IMR-90 (cell line): ENCODE measurements at regions not wholly inside any gene's neighbourhood (a gene's known extent, or its start where the extent isn't known, plus 50 kb on each side); places are given as distances from the start of the nearest gene placed in this dataset.

Source experiments
- ATAC-seq: fragments of 200-7000 bp; cut with Tn5 transposase; 2 replicates; pipeline ENCODE4 v1.9.1; 2020; ENCODE audit warnings: low read depth, mild to moderate bottlenecking, moderate library complexity
- BruUV-seq: library from RNA; stranded (reverse); fragments of 400-500 nt; replicated peaks from 2 replicates; lab custom pipeline; 2021; lab: Mats Ljungman, UMichigan
- CTCF ChIA-PET: fragments of 300-600 bp; formaldehyde crosslinking; extraction: SDS; loops from one replicate; lab custom pipeline; 2021; ENCODE audit warnings: antibody characterized with exemption; lab: Yijun Ruan, JAX
- POLR2A ChIA-PET: fragments of 300-600 bp; sonication (Branson Sonifier 250); formaldehyde crosslinking; loops from one replicate; lab custom pipeline; 2022; ENCODE audit warnings: antibody characterized with exemption; ENCODE audit not compliant: unreplicated experiment; lab: Charles Lee
- DNase-seq: peaks from one replicate; pipeline ENCODE4 v3.0.0; 2013
- H2AFZ ChIP-seq: replicated peaks from 2 replicates; pipeline ENCODE3; 2013; ENCODE audit warnings: low read length, mild to moderate bottlenecking; ENCODE audit not compliant: poor library complexity
- H2AK5ac ChIP-seq: 2 replicates; pipeline ENCODE4 v1.6.1; 2013; ENCODE audit warnings: low read depth, low read length, inconsistent platforms
- H2AK9ac ChIP-seq: replicated peaks from 2 replicates; pipeline ENCODE3; 2013; ENCODE audit warnings: mild to moderate bottlenecking, low read depth, low read length, moderate library complexity; ENCODE audit not compliant: poor library complexity
- H2BK120ac ChIP-seq: 2 replicates; pipeline ENCODE4 v1.6.1; 2013; ENCODE audit warnings: low read depth, low read length, inconsistent platforms
- H2BK15ac ChIP-seq: 3 replicates; pipeline ENCODE4 v1.6.1; 2013; ENCODE audit warnings: low read depth, low read length, inconsistent platforms
- H2BK20ac ChIP-seq: 2 replicates; pipeline ENCODE4 v1.6.1; 2013; ENCODE audit warnings: low read depth, mild to moderate bottlenecking, inconsistent platforms, low read length, moderate library complexity
- H2BK5ac ChIP-seq: 2 replicates; pipeline ENCODE4 v1.6.1; 2013; ENCODE audit warnings: mild to moderate bottlenecking, low read depth, low read length, inconsistent platforms; ENCODE audit not compliant: poor library complexity, severe bottlenecking
- H3K14ac ChIP-seq: replicated peaks from 2 replicates; pipeline ENCODE4 v1.6.1; 2013; ENCODE audit warnings: low read depth, low read length, inconsistent platforms
- H3K18ac ChIP-seq: 2 replicates; pipeline ENCODE4 v1.6.1; 2013; ENCODE audit warnings: low read depth, low read length, control low read depth
- H3K23ac ChIP-seq: 2 replicates; pipeline ENCODE4 v1.6.1; 2013; ENCODE audit warnings: low read depth, low read length, inconsistent platforms
- H3K27ac ChIP-seq: 2 replicates; pipeline ENCODE4 v1.5.1; 2013; ENCODE audit warnings: mild to moderate bottlenecking, control low read depth, low read length; ENCODE audit not compliant: insufficient read depth
- H3K27me3 ChIP-seq: 2 replicates; pipeline ENCODE4 v1.6.1; 2013; ENCODE audit warnings: low read length; ENCODE audit not compliant: control insufficient read depth, insufficient read depth
- H3K36me3 ChIP-seq: 2 replicates; pipeline ENCODE4 v1.6.1; 2013; ENCODE audit warnings: low read length, mixed read lengths; ENCODE audit not compliant: control insufficient read depth, insufficient read depth
- H3K4ac ChIP-seq: 2 replicates; pipeline ENCODE4 v1.6.1; 2013; ENCODE audit warnings: low read depth, low read length, inconsistent platforms
- H3K4me1 ChIP-seq: 2 replicates; pipeline ENCODE4 v1.6.1; 2013; ENCODE audit warnings: low read length, mixed read lengths; ENCODE audit not compliant: control insufficient read depth, insufficient read depth
- H3K4me2 ChIP-seq: 2 replicates; pipeline ENCODE4 v1.6.1; 2013; ENCODE audit warnings: low read depth, mild to moderate bottlenecking, control low read depth, low read length, moderate library complexity
- H3K4me3 ChIP-seq: 2 replicates; pipeline ENCODE4 v1.5.1; 2013; ENCODE audit warnings: low read depth, mild to moderate bottlenecking, control low read depth, low read length, moderate library complexity; ENCODE audit not compliant: insufficient read depth
- H3K56ac ChIP-seq: 2 replicates; pipeline ENCODE4 v1.6.1; 2013; ENCODE audit warnings: low read length, inconsistent platforms; ENCODE audit not compliant: insufficient read depth; ENCODE audit errors: extremely low read depth
- H3K79me1 ChIP-seq, 2 experiments: 2 replicates each; pipeline ENCODE4 v1.6.1; 2013; ENCODE audit warnings: low read length in 2 of 2, inconsistent platforms in 1 of 2, low read depth in 1 of 2
- H3K9ac ChIP-seq: 2 replicates; pipeline ENCODE4 v1.6.1; 2013; ENCODE audit warnings: low read depth, low read length, control low read depth
- H3K9me1 ChIP-seq: 2 replicates; pipeline ENCODE4 v1.6.1; 2013; ENCODE audit warnings: low read length, inconsistent platforms; ENCODE audit not compliant: insufficient read depth
- H3K9me3 ChIP-seq: 2 replicates; pipeline ENCODE4 v1.6.1; 2013; ENCODE audit warnings: low read length; ENCODE audit not compliant: control insufficient read depth, insufficient read depth
- H4K20me1 ChIP-seq: 2 replicates; pipeline ENCODE4 v1.6.1; 2013; ENCODE audit warnings: low read length, inconsistent platforms; ENCODE audit not compliant: insufficient read depth
- H4K5ac ChIP-seq: 2 replicates; pipeline ENCODE4 v1.6.1; 2013; ENCODE audit warnings: mild to moderate bottlenecking, low read depth, low read length, control low read depth
- H4K8ac ChIP-seq, 2 experiments: 2 replicates each; pipeline ENCODE4 v1.6.1; 2013; ENCODE audit warnings: low read depth in 2 of 2, low read length in 2 of 2, control low read depth in 1 of 2, inconsistent platforms in 1 of 2
- H4K91ac ChIP-seq: 2 replicates; pipeline ENCODE4 v1.6.1; 2013; ENCODE audit warnings: low read depth, low read length, inconsistent platforms; ENCODE audit not compliant: insufficient read depth
- RCOR1 ChIP-seq: IDR thresholded peaks from 2 replicates; pipeline ENCODE4 v1.6.1; 2012; ENCODE audit warnings: mild to moderate bottlenecking, low read length, improper control_type of control experiment; ENCODE audit not compliant: insufficient replicate concordance
- dilution Hi-C: fragments of 300-500 bp; cut with HindIII; formaldehyde crosslinking; loops from one replicate; pipeline ENCODE4 v1.14.3; 2018; ENCODE audit warnings: low sequenced_read_pairs; ENCODE audit not compliant: unreplicated experiment
- in situ Hi-C: fragments of 300-500 bp; cut with MboI; formaldehyde crosslinking; loops from 3 replicates; pipeline ENCODE4 v1.14.3; 2019; ENCODE audit warnings: low sequenced_read_pairs, inconsistent platforms, mixed read lengths
- intact Hi-C: fragments of 100-400 bp; cut with micrococcal nuclease; formaldehyde crosslinking; loops from 2 replicates; pipeline ENCODE4 v1.10.0; 2022

DNA sequence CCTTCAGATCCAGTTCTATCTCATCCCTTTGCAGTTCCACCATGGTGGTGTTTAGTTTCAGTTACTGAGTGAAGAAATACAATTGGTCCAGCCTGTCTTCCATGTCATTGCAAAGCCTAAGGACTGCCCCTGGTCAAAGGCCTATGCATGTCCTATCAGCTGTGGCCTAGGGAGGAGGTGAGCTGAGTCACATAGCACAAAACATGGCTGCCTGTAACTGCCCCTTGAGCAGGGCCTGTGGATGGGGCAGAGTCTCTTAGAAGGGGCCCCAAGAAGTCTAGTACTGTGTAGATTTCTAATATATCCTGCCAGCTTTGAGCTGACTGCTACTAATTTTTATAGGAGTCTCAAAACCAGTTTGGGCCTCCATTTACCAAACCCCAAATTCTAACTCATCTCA, 296.7 kb downstream of the FBXW7 start:
- no TSS peak for BruUV-seq
- Histone ChIP-seq H4K20me1 (no peaks in the 10 kb centered on the region), H3K14ac (no peak overlapping the region), H3K9ac (no peak overlapping the region), H2AK9ac (no peak overlapping the region), H3K18ac (no peak overlapping the region), H2AFZ (peak overlapping the region; percentile 37), H3K9me1 (no peaks in the 10 kb centered on the region), H3K56ac (no peak overlapping the region), H2BK5ac (no peak overlapping the region), H2BK20ac (no peak overlapping the region), H3K4me2 (no peak overlapping the region), H3K4ac (no peak overlapping the region), H4K5ac (no peak overlapping the region), H2BK120ac (no peak overlapping the region), H3K79me1 (no peaks in the 10 kb centered on the region), H3K27ac (no peak overlapping the region), H4K91ac (no peak overlapping the region), H3K4me3 (no peak overlapping the region), H3K36me3 (no peaks in the 10 kb centered on the region), H3K23ac (no peak overlapping the region), H3K4me1 (no peaks in the 10 kb centered on the region), H3K9me3 (no peaks in the 10 kb centered on the region), H2AK5ac (no peak overlapping the region), H4K8ac (no peak overlapping the region), H2BK15ac (no peak overlapping the region), H3K27me3 (peaks cover 7% of the 10 kb centered on the region; the same call in 1 of the 2 replicates)
- ATAC-seq (no peak), DNase-seq (no peak)
- in situ Hi-C loops: no loop called here
- ChIA-PET POLR2A (no interaction called here), CTCF (interaction anchor here (0.6 kb wide), 1 partner anchor 11 kb away, joined by 3 read pairs; no protein-coding TSS in a partner anchor)
- intact Hi-C loops: no loop called here
- no peak for TF ChIP-seq RCOR1
- dilution Hi-C loops: no loop called here
